ENCODE measurements at regions not wholly inside any gene's neighbourhood (a gene's known extent, or its start where the extent isn't known, plus 50 kb on each side); places are given as distances from the start of the nearest gene placed in this dataset.

DNA sequence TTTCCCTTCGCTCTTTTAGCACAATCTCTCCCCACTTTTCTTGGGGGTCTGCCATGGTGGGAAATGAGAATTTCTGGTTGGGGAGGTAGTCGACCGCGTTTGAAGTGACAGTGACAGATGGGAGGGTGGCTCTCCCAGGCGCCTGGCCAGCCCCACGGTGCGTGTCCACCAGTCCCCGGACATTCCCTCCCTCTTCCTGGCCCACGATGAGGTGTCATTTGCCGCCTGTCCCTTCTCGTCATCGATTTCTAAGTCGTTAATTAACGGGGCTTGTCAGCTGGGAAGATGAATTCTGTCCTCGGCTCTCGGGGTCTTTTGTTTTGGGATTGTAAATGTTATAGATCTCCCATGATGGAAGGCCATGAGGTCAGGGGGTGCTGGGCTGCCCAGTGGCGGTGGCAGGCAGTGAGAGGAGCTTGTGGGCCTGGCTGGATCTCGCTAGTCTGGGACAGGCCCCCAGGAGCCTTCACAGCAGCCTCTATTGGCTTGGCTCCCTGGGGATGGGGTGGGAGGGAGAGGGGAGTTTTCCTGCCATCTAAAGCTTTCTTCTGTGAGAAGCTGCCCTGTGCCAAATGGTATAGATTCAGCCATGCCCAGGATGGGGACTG, 164.2 kb downstream of the MRM1 start:
- Histone ChIP-seq H3K4me2 (ENCODE audit: low read length) (no peak overlapping the region), H3K36me3 (ENCODE audit: control insufficient read depth, low read length) (no peaks in the 10 kb centered on the region), H4K20me1 (ENCODE audit: control insufficient read depth, insufficient read depth, low read depth, low read length) (no peaks in the 10 kb centered on the region), H3K27me3 (ENCODE audit: control insufficient read depth, low read length) (no peaks in the 10 kb centered on the region), H3K27ac (ENCODE audit: low read depth, low read length) (no peak overlapping the region), H3K9me3 (ENCODE audit: control insufficient read depth, insufficient read depth, low read length) (no peaks in the 10 kb centered on the region), H3K9me2 (replicated peaks; ENCODE audit: control insufficient read depth, low read length) (no peaks in the 10 kb centered on the region), H3F3A (ENCODE audit: control insufficient read depth, insufficient read depth) (no peaks in the 10 kb centered on the region), H3K79me2 (ENCODE audit: control insufficient read depth, low read length) (no peaks in the 10 kb centered on the region), H3K4me1 (ENCODE audit: control insufficient read depth, low read length) (peaks cover 11% of the 10 kb centered on the region), H3K4me3 (ENCODE audit: low read length) (no peak overlapping the region)
- TF ChIP-seq CTCF (IDR thresholded peaks at IDR 0.05; ENCODE audit: low read depth, low read length, poor library complexity, severe bottlenecking) (no peak), EZH2phosphoT487 (IDR thresholded peaks at IDR 0.05; ENCODE audit: borderline replicate concordance, low read length) (no peak)

DNA sequence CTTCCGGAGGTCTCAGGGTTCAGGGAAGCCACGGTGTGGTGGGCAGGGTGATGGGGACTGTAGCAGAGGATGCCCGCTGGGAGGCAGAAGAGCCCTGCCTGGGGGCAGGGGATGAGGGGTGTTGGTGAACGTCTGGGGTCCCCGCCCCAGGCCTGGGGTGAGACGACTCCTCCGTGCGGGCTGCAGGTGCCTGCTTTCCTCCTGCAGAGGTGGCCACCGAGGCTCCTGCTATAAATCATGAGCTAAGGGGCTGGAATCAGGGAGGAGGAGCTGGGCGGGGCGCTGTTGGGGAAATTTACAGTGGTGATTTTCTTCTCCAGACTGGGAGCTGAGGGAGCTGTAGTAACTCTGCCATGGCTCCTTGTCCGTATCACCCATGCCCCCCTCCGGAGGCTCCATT, 167.0 kb downstream of the MRM1 start:
- H3K27me3 ChIP-seq (ENCODE audit: control insufficient read depth, low read length): no peaks in the 10 kb centered on the region

GRCh38 chr17:36773039-36773438, 164.2 kb upstream of the LHX1 start:
- Histone ChIP-seq H3K4me1 (ENCODE audit: control insufficient read depth, low read length) (no peaks in the 10 kb centered on the region), H3K36me3 (ENCODE audit: control insufficient read depth, low read length) (no peaks in the 10 kb centered on the region), H3K9me2 (replicated peaks; ENCODE audit: control insufficient read depth, low read length) (no peaks in the 10 kb centered on the region), H4K20me1 (ENCODE audit: control insufficient read depth, insufficient read depth, low read depth, low read length) (no peaks in the 10 kb centered on the region), H3K27me3 (ENCODE audit: control insufficient read depth, low read length) (peaks cover 6% of the 10 kb centered on the region), H3F3A (ENCODE audit: control insufficient read depth, insufficient read depth) (no peaks in the 10 kb centered on the region), H3K9me3 (ENCODE audit: control insufficient read depth, insufficient read depth, low read length) (no peaks in the 10 kb centered on the region), H3K27ac (ENCODE audit: low read depth, low read length) (no peak overlapping the region), H3K4me3 (ENCODE audit: low read length) (no peak overlapping the region), H3K4me2 (ENCODE audit: low read length) (no peak overlapping the region), H3K79me2 (ENCODE audit: control insufficient read depth, low read length) (no peaks in the 10 kb centered on the region)
- TF ChIP-seq CTCF (IDR thresholded peaks at IDR 0.05; ENCODE audit: low read depth, low read length, poor library complexity, severe bottlenecking) (no peak), EZH2phosphoT487 (IDR thresholded peaks at IDR 0.05; ENCODE audit: borderline replicate concordance, low read length) (no peak)

More for the DNA sequence above, 167.0 kb downstream of the MRM1 start:
- Histone ChIP-seq H3K27ac (ENCODE audit: low read depth, low read length) (no peak overlapping the region), H3K4me1 (ENCODE audit: control insufficient read depth, low read length) (peaks cover 4% of the 10 kb centered on the region), H3K4me2 (ENCODE audit: low read length) (no peak overlapping the region), H3K9me2 (replicated peaks; ENCODE audit: control insufficient read depth, low read length) (no peaks in the 10 kb centered on the region), H3K9me3 (ENCODE audit: control insufficient read depth, insufficient read depth, low read length) (no peaks in the 10 kb centered on the region), H3K36me3 (ENCODE audit: control insufficient read depth, low read length) (no peaks in the 10 kb centered on the region), H4K20me1 (ENCODE audit: control insufficient read depth, insufficient read depth, low read depth, low read length) (no peaks in the 10 kb centered on the region), H3K4me3 (ENCODE audit: low read length) (no peak overlapping the region), H3F3A (ENCODE audit: control insufficient read depth, insufficient read depth) (no peaks in the 10 kb centered on the region), H3K79me2 (ENCODE audit: control insufficient read depth, low read length) (no peaks in the 10 kb centered on the region)
- TF ChIP-seq EZH2phosphoT487 (IDR thresholded peaks at IDR 0.05; ENCODE audit: borderline replicate concordance, low read length): no peak
- TF ChIP-seq CTCF (IDR thresholded peaks at IDR 0.05; ENCODE audit: low read depth, low read length, poor library complexity, severe bottlenecking): no peak
